UCSD-AML1 (cell line): ENCODE measurements at regions not wholly inside any gene's neighbourhood (a gene's known extent, or its start where the extent isn't known, plus 50 kb on each side); places are given as distances from the start of the nearest gene placed in this dataset.
"Not testable (repeated sequence)": the region's sequence is repeated elsewhere in the genome, so short reads cannot be mapped to it uniquely, and the experiment has no call there.

Source experiments
- DNase-seq: peaks from one replicate; lab custom pipeline; 2025; ENCODE audit not compliant: unreplicated experiment; lab: John Stamatoyannopoulos, UW

DNA sequence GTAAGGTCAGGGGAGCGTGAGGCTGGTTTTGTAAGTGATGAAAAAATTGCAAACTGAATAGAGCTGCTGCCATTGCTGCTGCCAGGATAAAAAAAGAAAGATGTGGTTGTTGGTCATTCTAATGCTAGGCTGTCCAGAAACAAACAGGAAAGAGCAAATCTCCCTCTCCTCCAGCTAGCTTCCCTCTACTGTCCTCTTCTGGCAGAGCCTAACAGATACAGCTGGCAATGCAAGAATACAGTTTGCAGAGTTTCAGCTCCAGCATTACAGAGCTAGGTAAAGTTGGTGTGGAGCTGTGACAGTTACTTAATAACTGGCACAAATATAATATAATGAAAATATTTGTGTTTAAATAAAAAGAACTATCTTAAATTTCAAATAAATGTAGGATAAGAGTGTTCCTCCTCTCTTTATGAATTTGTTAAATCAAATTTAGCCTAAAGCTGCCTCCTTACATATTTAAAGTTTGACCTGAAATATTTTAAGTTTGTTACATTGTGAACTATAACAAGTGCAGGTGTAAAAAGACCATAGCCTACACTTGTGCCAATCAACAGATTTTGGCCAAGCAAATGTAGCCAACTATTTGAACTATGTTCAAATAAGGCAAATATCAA is 407.7 kb downstream of the SH2D4B start:
- no peak for DNase-seq

GRCh38 chr10:80946073-80946472 is 408.4 kb downstream of the SH2D4B start:
- DNase-seq: no peak

DNA sequence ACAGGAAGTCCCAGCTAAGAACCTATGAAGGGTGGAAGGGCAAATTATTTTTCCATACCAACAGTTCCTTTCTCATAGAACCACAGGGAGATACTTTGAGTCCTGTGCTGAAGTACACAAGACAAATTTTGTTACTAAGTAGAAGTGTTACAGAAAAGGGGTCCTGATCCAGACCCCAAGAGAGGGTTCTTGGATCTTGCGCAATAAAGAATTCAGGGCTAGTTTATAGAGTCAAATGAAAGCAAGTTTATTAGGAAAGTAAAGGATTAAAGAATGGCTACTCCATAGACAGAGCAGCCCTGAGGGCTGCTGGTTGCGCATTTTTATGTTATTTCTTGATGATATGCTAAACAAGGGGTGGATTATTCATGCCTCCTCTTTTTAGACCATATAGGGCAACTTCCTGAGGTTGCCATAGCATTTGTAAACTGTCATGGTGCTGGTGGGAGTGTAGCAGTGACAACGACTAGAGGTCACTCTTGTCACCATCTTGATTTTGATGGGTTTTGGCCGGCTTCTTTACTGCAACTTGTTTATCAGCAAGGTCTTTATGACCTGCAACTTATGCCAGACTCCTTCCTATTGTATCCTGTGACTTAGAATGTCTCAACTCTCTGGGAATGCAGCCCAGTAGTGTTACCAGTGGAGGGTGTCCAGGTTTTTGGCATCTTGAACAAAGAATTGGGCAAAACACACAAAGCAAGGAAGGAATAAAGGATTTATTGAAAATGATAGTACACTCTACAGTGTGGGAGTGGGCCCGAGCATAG is 409.4 kb downstream of the SH2D4B start:
- DNase-seq: no peak

GRCh38 chr10:80949785-80950184 is 412.1 kb downstream of the SH2D4B start:
- DNase-seq: no peak

DNA sequence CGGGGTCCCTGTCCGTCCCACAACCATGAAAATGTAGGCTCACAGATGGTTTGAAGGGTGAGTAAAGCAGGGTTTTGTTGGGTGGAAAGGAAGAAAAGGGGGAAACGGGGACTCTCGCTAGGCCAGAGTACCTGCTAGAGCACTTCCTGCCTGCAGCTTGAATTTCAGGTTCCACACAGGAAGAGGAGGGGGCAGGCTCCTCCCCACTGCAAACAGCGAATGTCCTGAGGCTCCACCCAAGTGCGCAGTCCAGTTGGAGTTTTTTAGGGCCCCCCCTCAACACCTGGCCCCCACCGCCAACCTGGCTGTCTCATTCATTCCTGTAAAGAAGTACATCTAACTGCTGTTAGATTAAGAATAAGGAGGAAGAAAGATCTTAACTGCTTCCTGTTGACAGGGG is 414.7 kb downstream of the SH2D4B start:
- no peak for DNase-seq

- no peak for DNase-seq
These were observed 419.5 kb downstream of the SH2D4B start for GRCh38 chr10:80957161-80957560.

DNA sequence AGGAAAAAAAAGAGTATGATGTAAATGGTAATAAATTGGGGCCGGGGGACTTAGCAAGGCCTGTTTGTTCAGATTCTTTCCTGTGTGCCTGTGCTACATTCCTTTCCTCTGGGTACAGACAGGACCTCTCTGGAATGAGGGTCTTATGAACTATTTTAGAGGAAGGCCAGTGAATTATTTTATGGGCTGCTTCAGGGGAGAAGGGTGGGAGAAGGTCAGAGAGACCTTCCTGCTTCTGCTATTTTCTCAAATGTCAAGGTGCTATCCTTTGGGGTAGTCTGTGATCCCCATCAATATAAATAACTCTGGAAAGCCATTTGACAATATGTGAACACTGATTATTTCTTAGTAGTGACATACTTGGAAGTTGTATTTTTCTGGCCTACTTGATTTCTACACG is 426.5 kb downstream of the SH2D4B start:
- DNase-seq: no peak

- DNase-seq: no peak
These were observed 427.4 kb downstream of the SH2D4B start for GRCh38 chr10:80964955-80965614.

DNA sequence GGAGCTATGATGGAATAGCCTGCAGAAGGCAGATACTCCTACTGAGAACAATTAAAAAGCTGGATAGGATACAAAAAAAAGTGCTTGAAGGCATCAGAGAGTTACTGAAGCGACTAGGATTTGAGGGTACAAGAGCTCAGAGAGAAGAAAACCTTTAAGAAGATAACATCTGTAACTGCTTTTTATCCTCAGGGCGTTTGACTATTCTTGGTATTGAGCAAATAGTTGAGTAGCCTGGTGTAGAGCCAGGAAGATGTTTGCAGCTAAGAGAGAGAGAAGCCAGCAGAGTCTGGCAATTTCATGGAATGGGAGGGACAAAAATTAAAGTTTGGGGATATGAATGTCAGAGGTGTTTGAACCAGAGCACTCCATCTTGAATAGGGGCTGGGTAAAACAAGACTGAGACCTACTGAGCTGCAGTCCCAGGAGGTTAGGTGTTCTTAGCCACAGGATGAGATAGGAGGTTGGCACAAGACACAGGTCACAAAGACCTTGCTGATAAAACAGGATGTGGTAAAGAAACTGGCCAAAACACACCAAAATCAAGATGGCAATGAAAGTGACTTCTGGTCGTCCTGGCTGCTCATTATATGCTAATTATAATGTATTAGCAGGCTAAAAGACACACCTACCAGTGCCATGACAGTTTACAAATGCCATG is 428.8 kb downstream of the SH2D4B start:
- no peak for DNase-seq

- DNase-seq: not testable (repeated sequence)
These were observed 429.7 kb downstream of the SH2D4B start for GRCh38 chr10:80967357-80967756.

- DNase-seq: no peak
These were observed 431.2 kb downstream of the SH2D4B start for GRCh38 chr10:80968903-80969302.

GRCh38 chr10:80971461-80971860 is 433.8 kb downstream of the SH2D4B start:
- no peak for DNase-seq

DNA sequence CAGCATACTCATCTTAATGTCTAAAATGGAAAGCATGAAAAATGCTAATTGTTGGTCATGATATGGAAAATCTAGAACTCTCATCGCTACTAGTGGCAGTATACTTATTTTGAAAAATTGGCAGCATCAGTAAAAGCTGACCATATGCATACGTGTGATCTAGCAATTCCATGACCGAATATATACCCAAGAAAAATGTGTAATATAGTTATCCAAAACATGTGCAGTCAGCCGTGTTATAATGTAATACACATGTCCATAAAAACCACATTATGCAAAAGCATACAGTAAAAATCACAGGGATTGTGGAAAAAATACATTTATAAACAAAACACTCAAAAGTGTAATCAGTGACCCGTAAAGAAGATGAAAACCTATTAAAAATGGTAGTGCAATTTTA is 439.0 kb downstream of the SH2D4B start:
- no peak for DNase-seq

GRCh38 chr10:80985102-80985501 is 447.4 kb downstream of the SH2D4B start:
- DNase-seq: no peak

GRCh38 chr10:80986596-80986995 is 448.9 kb downstream of the SH2D4B start:
- no peak for DNase-seq

DNA sequence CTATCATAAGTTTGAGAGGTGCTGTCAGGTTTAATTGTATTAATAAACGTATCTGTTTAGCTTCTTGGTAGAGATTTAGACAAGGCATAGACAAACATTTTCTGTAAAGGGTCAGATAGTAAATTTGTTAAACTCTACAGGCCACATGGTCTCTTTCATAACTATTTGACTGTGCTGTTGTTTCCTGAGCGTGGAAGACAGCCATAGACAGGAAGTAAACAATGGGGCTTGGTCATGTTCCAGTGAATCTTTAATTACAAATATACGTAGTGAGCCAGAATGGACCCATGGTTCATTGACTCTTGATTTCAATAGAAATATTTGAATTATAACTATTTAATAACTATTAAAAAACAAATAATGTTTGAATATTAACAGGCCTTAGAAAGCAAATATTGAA is 451.1 kb downstream of the SH2D4B start:
- no peak for DNase-seq

DNA sequence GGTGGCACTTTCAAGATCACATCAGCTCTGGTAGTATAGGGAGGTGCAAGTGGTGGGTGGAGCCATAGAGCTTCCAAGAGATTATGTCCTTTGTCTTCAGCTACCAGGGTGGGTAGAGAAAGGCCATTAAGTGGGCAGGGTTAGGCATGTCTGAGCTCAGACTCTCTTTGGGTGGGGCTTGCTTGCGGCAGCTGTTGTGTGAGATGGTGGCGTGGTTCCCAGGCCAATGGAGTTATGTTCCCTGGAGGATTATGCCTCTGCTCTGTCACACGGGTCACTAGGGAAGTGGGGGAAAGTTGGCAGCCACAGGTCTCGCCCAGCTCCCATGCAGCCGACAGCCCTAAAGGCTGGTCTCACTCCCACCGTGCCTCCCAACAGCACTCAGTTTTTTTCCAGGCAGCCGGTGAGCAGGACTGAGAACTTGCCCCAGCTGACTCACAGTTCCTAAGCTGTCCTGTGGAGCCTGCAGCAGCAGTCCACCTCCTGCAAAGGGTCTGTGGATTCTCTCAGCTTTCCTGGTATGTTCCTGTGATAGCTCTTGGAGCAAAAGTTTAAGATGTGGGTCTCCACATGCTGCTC is 459.0 kb downstream of the SH2D4B start:
- DNase-seq: no peak

GRCh38 chr10:81000781-81001180 is 463.1 kb downstream of the SH2D4B start:
- DNase-seq: no peak

- DNase-seq: no peak
These were observed 464.7 kb downstream of the SH2D4B start for GRCh38 chr10:81002382-81002781.

- DNase-seq: no peak
These were observed 470.2 kb downstream of the SH2D4B start for GRCh38 chr10:81007872-81008271.

GRCh38 chr10:81008726-81009125 is 471.0 kb downstream of the SH2D4B start:
- no peak for DNase-seq
